ENCODE measurements at regions not wholly inside any gene's neighbourhood (a gene's known extent, or its start where the extent isn't known, plus 50 kb on each side); places are given as distances from the start of the nearest gene placed in this dataset.

- H3K9me3 ChIP-seq (ENCODE audit: control insufficient read depth, insufficient read depth, low read length): no peaks in the 10 kb centered on the region
- H3K4me1 ChIP-seq (ENCODE audit: insufficient read depth, low read length): peaks cover 9% of the 10 kb centered on the region
- H3K36me3 ChIP-seq (ENCODE audit: insufficient read depth, low read length): no peaks in the 10 kb centered on the region
- H3K9ac ChIP-seq (ENCODE audit: low read depth, low read length): no peak overlapping the region
Observed at GRCh38 chr2:55760125-55760524, 66.5 kb upstream of the PNPT1 start.

GRCh38 chr2:55759271-55759921 lies 65.8 kb upstream of the PNPT1 start:
- Histone ChIP-seq H3K9ac (ENCODE audit: low read depth, low read length) (no peak overlapping the region), H3K9me3 (ENCODE audit: control insufficient read depth, insufficient read depth, low read length) (no peaks in the 10 kb centered on the region), H3K36me3 (ENCODE audit: insufficient read depth, low read length) (no peaks in the 10 kb centered on the region), H3K4me1 (ENCODE audit: insufficient read depth, low read length) (peaks cover 9% of the 10 kb centered on the region)

GRCh38 chr2:55751966-55752365 lies 58.3 kb upstream of the PNPT1 start:
- no peaks in the 10 kb centered on the region for H3K36me3 ChIP-seq (ENCODE audit: insufficient read depth, low read length)
- no peak overlapping the region for H3K9ac ChIP-seq (ENCODE audit: low read depth, low read length)
- no peaks in the 10 kb centered on the region for H3K4me1 ChIP-seq (ENCODE audit: insufficient read depth, low read length)
- no peaks in the 10 kb centered on the region for H3K9me3 ChIP-seq (ENCODE audit: control insufficient read depth, insufficient read depth, low read length)

GRCh38 chr2:55743583-55743982 lies 49.9 kb upstream of the PNPT1 start:
- Histone ChIP-seq H3K36me3 (ENCODE audit: insufficient read depth, low read length) (no peaks in the 10 kb centered on the region), H3K9ac (ENCODE audit: low read depth, low read length) (no peak overlapping the region), H3K9me3 (ENCODE audit: control insufficient read depth, insufficient read depth, low read length) (no peaks in the 10 kb centered on the region), H3K4me1 (ENCODE audit: insufficient read depth, low read length) (no peaks in the 10 kb centered on the region)
